HCT116 (cell line): ENCODE measurements at regions not wholly inside any gene's neighbourhood (a gene's known extent, or its start where the extent isn't known, plus 50 kb on each side); places are given as distances from the start of the nearest gene placed in this dataset.

ENCODE experiments used
- EGR1 ChIP-seq: IDR thresholded peaks from 2 replicates; pipeline ENCODE4 v1.6.1; 2012; ENCODE audit warnings: low read depth
- EZH2 ChIP-seq: fragments of 200-600 bp; sonication (generic); IDR thresholded peaks from 2 replicates; pipeline ENCODE4 v1.6.1; 2017; ENCODE audit warnings: antibody characterized with exemption, mixed run types
- EZH2phosphoT487 ChIP-seq: fragments of 200-600 bp; IDR thresholded peaks from 2 replicates; pipeline ENCODE4 v1.6.1; 2018; ENCODE audit warnings: antibody characterized with exemption, borderline replicate concordance
- POLR2A ChIP-seq: IDR thresholded peaks from 2 replicates; pipeline ENCODE4 v1.7.0; 2011; ENCODE audit warnings: borderline replicate concordance; ENCODE audit not compliant: insufficient read depth, insufficient read length; ENCODE audit errors: extremely low read depth
- RAD21 ChIP-seq: IDR thresholded peaks from 2 replicates; pipeline ENCODE4 v1.6.1; 2012; ENCODE audit warnings: low read depth, mild to moderate bottlenecking
- ZNF274 ChIP-seq: fragments of 200-500 bp; sonication (Bioruptor generic); IDR thresholded peaks from 2 replicates; pipeline ENCODE4 v1.6.1; 2014; ENCODE audit warnings: mild to moderate bottlenecking, low read depth, low read length, inconsistent platforms
- TF ChIP-seq, protein P1 (sequence below), 3 experiments: fragments of 200-600 bp in 1 of 3; sonication (generic) in 1 of 3; IDR thresholded peaks in 2 of 3; conservative IDR thresholded peaks in 1 of 3; 2 replicates each; pipeline ENCODE4 v1.5.1; 2012 to 2017; ENCODE audit warnings: low read depth in 2 of 3, low read length in 2 of 3, antibody characterized with exemption in 1 of 3, borderline replicate concordance in 1 of 3, control low read depth in 1 of 3, mild to moderate bottlenecking in 1 of 3, mixed read lengths in 1 of 3, mixed run types in 1 of 3, moderate library complexity in 1 of 3; ENCODE audit not compliant: insufficient read depth in 1 of 3
- TF ChIP-seq, protein P2 (sequence below): IDR thresholded peaks from 2 replicates; pipeline ENCODE4 v1.6.1; 2012

DNA sequence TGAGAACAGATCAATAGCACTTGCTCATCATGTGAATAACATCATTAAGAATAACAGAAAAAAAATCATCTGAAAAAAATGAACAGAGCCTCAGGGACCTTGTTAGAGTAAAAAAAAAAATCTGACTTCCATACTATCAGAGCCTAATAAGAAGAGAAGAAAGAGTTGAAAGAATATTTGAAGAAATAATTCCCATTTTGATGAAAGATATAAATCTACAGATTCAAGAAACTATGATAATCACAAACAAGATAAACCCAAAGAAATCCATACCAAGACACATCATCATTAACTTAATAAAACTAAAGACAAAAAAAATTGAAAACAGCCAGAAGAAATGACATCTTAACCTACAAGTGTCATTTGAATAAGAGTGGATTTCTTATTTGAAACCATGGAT, 134.4 kb downstream of the BMS1 start:
- TF ChIP-seq, protein P1, sequence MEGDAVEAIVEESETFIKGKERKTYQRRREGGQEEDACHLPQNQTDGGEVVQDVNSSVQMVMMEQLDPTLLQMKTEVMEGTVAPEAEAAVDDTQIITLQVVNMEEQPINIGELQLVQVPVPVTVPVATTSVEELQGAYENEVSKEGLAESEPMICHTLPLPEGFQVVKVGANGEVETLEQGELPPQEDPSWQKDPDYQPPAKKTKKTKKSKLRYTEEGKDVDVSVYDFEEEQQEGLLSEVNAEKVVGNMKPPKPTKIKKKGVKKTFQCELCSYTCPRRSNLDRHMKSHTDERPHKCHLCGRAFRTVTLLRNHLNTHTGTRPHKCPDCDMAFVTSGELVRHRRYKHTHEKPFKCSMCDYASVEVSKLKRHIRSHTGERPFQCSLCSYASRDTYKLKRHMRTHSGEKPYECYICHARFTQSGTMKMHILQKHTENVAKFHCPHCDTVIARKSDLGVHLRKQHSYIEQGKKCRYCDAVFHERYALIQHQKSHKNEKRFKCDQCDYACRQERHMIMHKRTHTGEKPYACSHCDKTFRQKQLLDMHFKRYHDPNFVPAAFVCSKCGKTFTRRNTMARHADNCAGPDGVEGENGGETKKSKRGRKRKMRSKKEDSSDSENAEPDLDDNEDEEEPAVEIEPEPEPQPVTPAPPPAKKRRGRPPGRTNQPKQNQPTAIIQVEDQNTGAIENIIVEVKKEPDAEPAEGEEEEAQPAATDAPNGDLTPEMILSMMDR (IDR thresholded peaks at IDR 0.05 in 2 of 3, conservative IDR thresholded peaks at IDR 0.05 in 1 of 3; ENCODE audit: borderline replicate concordance in 1 of 3, insufficient read depth in 1 of 3, low read depth in 2 of 3, low read length in 2 of 3) = no peak
- TF ChIP-seq RAD21 (no peak), POLR2A (no peak), EZH2phosphoT487 (no peak), EGR1 (no peak), EZH2 (no peak), ZNF274 (no peak)
- TF ChIP-seq, protein P2, sequence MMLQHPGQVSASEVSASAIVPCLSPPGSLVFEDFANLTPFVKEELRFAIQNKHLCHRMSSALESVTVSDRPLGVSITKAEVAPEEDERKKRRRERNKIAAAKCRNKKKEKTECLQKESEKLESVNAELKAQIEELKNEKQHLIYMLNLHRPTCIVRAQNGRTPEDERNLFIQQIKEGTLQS = no peak
